Colonic mucosa (tissue), 4 donors: ENCODE measurements at regions not wholly inside any gene's neighbourhood (a gene's known extent, or its start where the extent isn't known, plus 50 kb on each side); places are given as distances from the start of the nearest gene placed in this dataset.
"Not testable (repeated sequence)": the region's sequence is repeated elsewhere in the genome, so short reads cannot be mapped to it uniquely, and the experiment has no call there.

Experiments
- DNase-seq: peaks from one replicate; pipeline ENCODE4 v3.0.0-alpha.2; 2020
- H3K27ac ChIP-seq: fragments of 200-600 bp; one replicate; pipeline ENCODE4 v1.8.0; 2021
- H3K27me3 ChIP-seq: fragments of 200-600 bp; one replicate; pipeline ENCODE4 v1.8.0; 2021
- H3K36me3 ChIP-seq: fragments of 200-600 bp; one replicate; pipeline ENCODE4 v1.8.0; 2021
- H3K4me1 ChIP-seq: fragments of 200-600 bp; one replicate; pipeline ENCODE4 v1.8.0; 2021; ENCODE audit warnings: mild to moderate bottlenecking
- H3K4me3 ChIP-seq: fragments of 200-600 bp; one replicate; pipeline ENCODE4 v1.8.0; 2021
- H3K9ac ChIP-seq, 2 donors: one replicate each; pipeline ENCODE4 v1.7.0; 2013; ENCODE audit warnings: control low read depth in 2 of 2, low read depth in 2 of 2, low read length in 2 of 2
- H3K9me3 ChIP-seq: fragments of 200-600 bp; one replicate; pipeline ENCODE4 v1.8.0; 2021
- CTCF ChIP-seq: fragments of 200-600 bp; IDR thresholded peaks from one replicate; pipeline ENCODE4 v1.8.0; 2022; ENCODE audit warnings: antibody characterized with exemption, mild to moderate bottlenecking
- intact Hi-C: fragments of 100-400 bp; cut with DNase I; formaldehyde crosslinking; loops from one replicate; pipeline ENCODE4 v1.14.1; 2022
- donor health status: healthy.
- donor health status: DM: no; HTN: no; CAD: no.
- donor health status: DM: no; HTN: no; CAD: no.

GRCh38 chr13:22883956-22884355, 296.8 kb upstream of the SGCG start:
- no peak overlapping the region for H3K27ac ChIP-seq
- no peak for DNase-seq
- H3K4me1 ChIP-seq, result no peaks in the 10 kb centered on the region
- no peak for TF ChIP-seq CTCF
- no peaks in the 10 kb centered on the region for H3K27me3 ChIP-seq
- H3K36me3 ChIP-seq, result no peaks in the 10 kb centered on the region
- H3K9ac ChIP-seq, result no peak overlapping the region
- H3K4me3 ChIP-seq, result no peak overlapping the region
- no peaks in the 10 kb centered on the region for H3K9me3 ChIP-seq
- intact Hi-C loops, result no loop called here

- H3K36me3 ChIP-seq, H3K27me3 ChIP-seq, H3K4me1 ChIP-seq, H3K27ac ChIP-seq, intact Hi-C loops, H3K4me3 ChIP-seq, H3K9me3 ChIP-seq, DNase-seq, H3K9ac ChIP-seq: not testable (repeated sequence)
Observed at GRCh38 chr13:22886061-22886460, 294.7 kb upstream of the SGCG start.

- H3K4me3 ChIP-seq, DNase-seq, H3K4me1 ChIP-seq, H3K27me3 ChIP-seq, H3K27ac ChIP-seq, intact Hi-C loops, H3K36me3 ChIP-seq, H3K9ac ChIP-seq, H3K9me3 ChIP-seq: not testable (repeated sequence)
Observed at GRCh38 chr13:22889376-22889775, 291.4 kb upstream of the SGCG start.

GRCh38 chr13:22893204-22893603, 287.6 kb upstream of the SGCG start:
- no peak for DNase-seq
- Histone ChIP-seq H3K27ac (no peak overlapping the region), H3K9ac (no peak overlapping the region), H3K36me3 (no peaks in the 10 kb centered on the region), H3K4me1 (no peaks in the 10 kb centered on the region), H3K4me3 (no peak overlapping the region), H3K9me3 (no peaks in the 10 kb centered on the region), H3K27me3 (no peaks in the 10 kb centered on the region)
- no peak for TF ChIP-seq CTCF
- intact Hi-C loops, result no loop called here

GRCh38 chr13:22893777-22894176, 287.0 kb upstream of the SGCG start:
- intact Hi-C loops, result no loop called here
- no peak for DNase-seq
- Histone ChIP-seq H3K4me3 (no peak overlapping the region), H3K27ac (no peak overlapping the region), H3K36me3 (no peaks in the 10 kb centered on the region), H3K4me1 (no peaks in the 10 kb centered on the region), H3K9me3 (no peaks in the 10 kb centered on the region), H3K9ac (no peak overlapping the region), H3K27me3 (no peaks in the 10 kb centered on the region)
- no peak for TF ChIP-seq CTCF

GRCh38 chr13:22897571-22898314, 283.0 kb upstream of the SGCG start:
- Histone ChIP-seq H3K4me1 (no peaks in the 10 kb centered on the region), H3K9ac (no peak overlapping the region), H3K4me3 (no peak overlapping the region), H3K27me3 (no peaks in the 10 kb centered on the region), H3K36me3 (no peaks in the 10 kb centered on the region), H3K9me3 (no peaks in the 10 kb centered on the region), H3K27ac (no peak overlapping the region)
- intact Hi-C loops, result no loop called here
- DNase-seq, result no peak
- no peak for TF ChIP-seq CTCF

- intact Hi-C loops, H3K4me1 ChIP-seq, H3K27ac ChIP-seq, H3K27me3 ChIP-seq, H3K9ac ChIP-seq, DNase-seq, H3K36me3 ChIP-seq, H3K9me3 ChIP-seq, H3K4me3 ChIP-seq: not testable (repeated sequence)
Observed at GRCh38 chr13:22900416-22900951, 280.3 kb upstream of the SGCG start.
